Kidney (tissue), 13 donors: ENCODE measurements at regions not wholly inside any gene's neighbourhood (a gene's known extent, or its start where the extent isn't known, plus 50 kb on each side); places are given as distances from the start of the nearest gene placed in this dataset.
A peak's percentile ranks its signal among the peaks of the same experiment; 100 is the strongest.

Experiments
- DNase-seq, 5 donors: peaks; one replicate each; pipeline ENCODE4 v3.0.0-alpha.2; 2013 to 2020
- FAIRE-seq: peaks from 2 replicates; lab custom pipeline; 2012; peaks lifted over from hg19 to GRCh38; lab: Jason Lieb, UNC
- H3K27ac ChIP-seq, 2 donors: one replicate each; pipeline ENCODE4 v1.7.0; 2013; ENCODE audit warnings: low read depth in 2 of 2, low read length in 2 of 2, inconsistent platforms in 1 of 2
- H3K27me3 ChIP-seq: one replicate; pipeline ENCODE4 v1.7.1; 2013; ENCODE audit warnings: low read length, inconsistent platforms; ENCODE audit not compliant: control insufficient read depth, insufficient read depth
- H3K36me3 ChIP-seq, 3 donors: one replicate each; pipeline versions ENCODE4 v1.7.0 to v1.7.1; 2013; ENCODE audit warnings: low read length in 3 of 3, control low read depth in 1 of 3, inconsistent platforms in 1 of 3; ENCODE audit not compliant: insufficient read depth in 3 of 3, control insufficient read depth in 2 of 3
- H3K4me1 ChIP-seq, 3 donors: one replicate each; pipeline versions ENCODE4 v1.7.0 to v1.7.1; 2013; ENCODE audit warnings: low read length in 3 of 3, inconsistent platforms in 1 of 3, low read depth in 1 of 3; ENCODE audit not compliant: control insufficient read depth in 2 of 3, insufficient read depth in 2 of 3
- H3K4me3 ChIP-seq, 3 donors: one replicate each; pipeline versions ENCODE4 v1.7.0 to v1.8.1; 2013; ENCODE audit warnings: low read length in 3 of 3, control low read depth in 1 of 3, inconsistent platforms in 1 of 3
- H3K9ac ChIP-seq, 3 donors: one replicate each; pipeline versions ENCODE4 v1.7.0 to v1.7.1; 2013; ENCODE audit warnings: low read length in 3 of 3, control low read depth in 1 of 3, inconsistent platforms in 1 of 3
- H3K9me3 ChIP-seq, 3 donors: one replicate each; pipeline versions ENCODE4 v1.7.0 to v1.7.1; 2013; ENCODE audit warnings: low read length in 3 of 3, control low read depth in 1 of 3, inconsistent platforms in 1 of 3; ENCODE audit not compliant: control insufficient read depth in 2 of 3, insufficient read depth in 1 of 3
- intact Hi-C: fragments of 100-400 bp; cut with DNase I; formaldehyde crosslinking; loops from one replicate; pipeline ENCODE4 v1.11.1; 2022
- TF ChIP-seq, protein P1 (sequence below): IDR thresholded peaks from 3 replicates; pipeline ENCODE4 v1.5.1; 2012; ENCODE audit warnings: mild to moderate bottlenecking, moderate library complexity, borderline replicate concordance; ENCODE audit not compliant: insufficient read depth; ENCODE audit errors: extremely low read depth
- donor health status: control.
- donor health status: control.
- donor health status: control.
- donor health status: control.
- donor health status: control.
- donor health status: DM: yes; HTN: yes; CAD: no.
- donor health status: Normal renal cell carcinoma (clear cell type).

DNA sequence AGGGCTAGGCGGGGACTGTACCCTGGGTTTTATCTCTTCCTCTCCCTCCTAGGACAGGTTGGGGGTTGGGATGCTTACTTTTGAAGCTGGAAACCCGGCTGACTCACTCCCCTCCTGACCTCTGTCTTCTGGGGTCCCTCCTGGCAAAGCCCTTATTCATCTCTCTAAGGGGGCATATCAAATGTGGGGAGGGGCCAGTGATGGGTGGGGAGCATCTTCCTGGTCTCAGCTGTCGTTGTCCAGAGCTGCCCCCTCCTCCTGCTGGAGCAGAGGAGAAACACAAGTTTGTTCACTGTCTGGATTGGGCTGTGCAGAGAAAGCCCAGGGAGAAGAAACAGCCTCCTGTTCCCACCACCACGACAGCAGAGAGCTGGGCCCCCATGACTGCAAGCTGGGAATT is 85.8 kb downstream of the TNFAIP2 start:
- H3K9ac ChIP-seq: peak overlapping the region in 2 of 3 donors; percentile 14 to 41
- H3K27me3 ChIP-seq: no peaks in the 10 kb centered on the region
- peak overlapping the region in 2 of 3 donors; percentile 75 to 91 for H3K4me3 ChIP-seq
- peaks cover 0 to 8% (median 6%) of the 10 kb centered on the region in 3 donors for H3K4me1 ChIP-seq
- H3K27ac ChIP-seq: peak overlapping the region; percentile 45 to 96
- FAIRE-seq (no peak), DNase-seq (no peak)
- TF ChIP-seq, protein P1, sequence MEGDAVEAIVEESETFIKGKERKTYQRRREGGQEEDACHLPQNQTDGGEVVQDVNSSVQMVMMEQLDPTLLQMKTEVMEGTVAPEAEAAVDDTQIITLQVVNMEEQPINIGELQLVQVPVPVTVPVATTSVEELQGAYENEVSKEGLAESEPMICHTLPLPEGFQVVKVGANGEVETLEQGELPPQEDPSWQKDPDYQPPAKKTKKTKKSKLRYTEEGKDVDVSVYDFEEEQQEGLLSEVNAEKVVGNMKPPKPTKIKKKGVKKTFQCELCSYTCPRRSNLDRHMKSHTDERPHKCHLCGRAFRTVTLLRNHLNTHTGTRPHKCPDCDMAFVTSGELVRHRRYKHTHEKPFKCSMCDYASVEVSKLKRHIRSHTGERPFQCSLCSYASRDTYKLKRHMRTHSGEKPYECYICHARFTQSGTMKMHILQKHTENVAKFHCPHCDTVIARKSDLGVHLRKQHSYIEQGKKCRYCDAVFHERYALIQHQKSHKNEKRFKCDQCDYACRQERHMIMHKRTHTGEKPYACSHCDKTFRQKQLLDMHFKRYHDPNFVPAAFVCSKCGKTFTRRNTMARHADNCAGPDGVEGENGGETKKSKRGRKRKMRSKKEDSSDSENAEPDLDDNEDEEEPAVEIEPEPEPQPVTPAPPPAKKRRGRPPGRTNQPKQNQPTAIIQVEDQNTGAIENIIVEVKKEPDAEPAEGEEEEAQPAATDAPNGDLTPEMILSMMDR: no peak
- no peaks in the 10 kb centered on the region for H3K36me3 ChIP-seq
- no peaks in the 10 kb centered on the region for H3K9me3 ChIP-seq
- intact Hi-C loops: no loop called here

DNA sequence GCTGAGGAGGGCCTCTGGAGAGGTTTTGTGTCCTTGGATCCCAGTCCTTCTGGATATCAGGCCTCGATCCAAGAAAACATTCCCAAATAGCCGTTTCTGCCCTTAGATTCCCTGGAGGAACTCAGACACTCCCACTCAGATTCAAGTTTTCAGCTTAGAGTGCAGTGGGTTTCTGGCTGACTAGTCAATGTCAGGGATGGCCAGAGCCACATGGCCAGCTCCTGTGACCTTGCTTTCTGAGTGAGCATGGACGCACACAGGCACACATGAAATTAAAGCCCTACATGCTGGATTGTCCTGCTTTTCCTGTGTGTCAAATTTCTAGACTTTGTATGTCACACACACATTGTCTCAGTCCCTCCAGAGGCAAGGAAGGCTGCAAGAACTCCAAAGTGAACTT is 86.2 kb downstream of the TNFAIP2 start:
- FAIRE-seq (no peak), DNase-seq (no peak)
- intact Hi-C loops: no loop called here
- TF ChIP-seq, protein P1: no peak
- Histone ChIP-seq H3K4me1 (peaks cover 0 to 6% (median 3%) of the 10 kb centered on the region in 3 donors), H3K36me3 (no peaks in the 10 kb centered on the region), H3K9ac (peak overlapping the region in 2 of 3 donors; percentile 8 to 14), H3K27ac (peak overlapping the region; percentile 45 to 96), H3K4me3 (peak overlapping the region in 2 of 3 donors; percentile 75 to 91), H3K9me3 (no peaks in the 10 kb centered on the region), H3K27me3 (no peaks in the 10 kb centered on the region)

DNA sequence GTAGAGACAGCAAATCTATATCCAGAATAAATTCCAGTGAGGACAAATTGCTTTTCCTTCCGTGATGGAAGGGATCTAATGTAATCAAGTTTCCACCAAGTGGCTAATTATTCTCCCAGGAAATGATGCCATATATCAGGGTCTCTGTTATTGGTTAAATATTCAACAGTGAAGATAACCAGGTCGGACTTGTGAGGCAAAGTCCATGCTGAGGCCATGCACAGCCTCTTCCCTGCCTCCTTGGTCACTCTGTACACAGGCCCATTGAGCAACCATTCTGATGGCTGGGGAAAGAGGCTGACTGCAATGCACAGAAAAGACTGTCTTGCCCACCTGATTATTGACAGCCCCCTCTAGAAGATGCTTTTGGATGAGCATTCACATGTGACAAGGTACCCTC is 90.1 kb downstream of the TNFAIP2 start:
- no peak overlapping the region for H3K9ac ChIP-seq
- H3K4me3 ChIP-seq: peak overlapping the region in 1 of 3 donors; percentile 15
- no peaks in the 10 kb centered on the region for H3K9me3 ChIP-seq
- FAIRE-seq: no peak
- H3K36me3 ChIP-seq: no peaks in the 10 kb centered on the region
- intact Hi-C loops: no loop called here
- H3K27me3 ChIP-seq: no peaks in the 10 kb centered on the region
- peaks cover 0 to 2% (median 0%) of the 10 kb centered on the region in 3 donors for H3K4me1 ChIP-seq
- TF ChIP-seq, protein P1: no peak
- peak overlapping the region in 1 of 2 donors; percentile 69 for H3K27ac ChIP-seq
- DNase-seq: no peak

DNA sequence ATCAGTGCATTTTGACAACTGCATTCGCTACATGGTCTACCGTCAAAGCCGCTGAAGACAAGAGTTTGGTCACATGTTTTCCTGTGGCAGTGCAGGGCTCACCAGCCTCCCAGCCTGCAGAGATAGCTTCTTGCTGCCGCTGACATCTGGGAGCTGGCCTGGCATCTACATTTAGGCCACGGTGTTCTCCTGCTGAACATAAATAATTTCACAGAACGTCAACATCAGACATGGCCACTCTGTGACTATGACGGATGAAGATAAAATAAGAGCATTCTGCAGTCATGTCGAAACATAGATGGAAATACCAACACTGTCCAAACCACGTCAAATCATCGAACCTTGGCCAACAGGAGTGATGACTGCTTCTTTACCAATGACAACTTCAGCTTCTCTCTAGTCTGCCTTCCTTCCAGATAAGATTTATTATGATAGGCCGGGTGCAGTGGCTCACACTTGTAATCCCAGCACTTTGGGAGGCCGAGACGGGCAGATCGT is 91.2 kb downstream of the TNFAIP2 start:
- Histone ChIP-seq H3K4me1 (peaks cover 0 to 2% (median 0%) of the 10 kb centered on the region in 3 donors), H3K27me3 (no peaks in the 10 kb centered on the region), H3K4me3 (no peak overlapping the region), H3K9ac (no peak overlapping the region), H3K9me3 (no peaks in the 10 kb centered on the region), H3K36me3 (no peaks in the 10 kb centered on the region), H3K27ac (peak overlapping the region in 1 of 2 donors; percentile 7)
- DNase-seq (no peak), FAIRE-seq (no peak)
- intact Hi-C loops: no loop called here
- TF ChIP-seq, protein P1: no peak
